NCI-H187 (cell line): ENCODE measurements at regions not wholly inside any gene's neighbourhood (a gene's known extent, or its start where the extent isn't known, plus 50 kb on each side); places are given as distances from the start of the nearest gene placed in this dataset.

ENCODE experiments used
- DNase-seq, 2 experiments: peaks; one replicate each; lab custom pipeline; 2025; lab: John Stamatoyannopoulos, UW

- DNase-seq: no peak
Measured at GRCh38 chr3:76687019-76687418, 352.9 kb upstream of the ROBO2 start.

GRCh38 chr3:76694063-76694462 lies 345.8 kb upstream of the ROBO2 start:
- no peak for DNase-seq

- no peak for DNase-seq
Measured at GRCh38 chr3:76698136-76698706, 341.7 kb upstream of the ROBO2 start.

- DNase-seq: no peak
Measured at GRCh38 chr3:76699846-76700245, 340.1 kb upstream of the ROBO2 start.

- DNase-seq: no peak
Measured at GRCh38 chr3:76700323-76700722, 339.6 kb upstream of the ROBO2 start.

DNA sequence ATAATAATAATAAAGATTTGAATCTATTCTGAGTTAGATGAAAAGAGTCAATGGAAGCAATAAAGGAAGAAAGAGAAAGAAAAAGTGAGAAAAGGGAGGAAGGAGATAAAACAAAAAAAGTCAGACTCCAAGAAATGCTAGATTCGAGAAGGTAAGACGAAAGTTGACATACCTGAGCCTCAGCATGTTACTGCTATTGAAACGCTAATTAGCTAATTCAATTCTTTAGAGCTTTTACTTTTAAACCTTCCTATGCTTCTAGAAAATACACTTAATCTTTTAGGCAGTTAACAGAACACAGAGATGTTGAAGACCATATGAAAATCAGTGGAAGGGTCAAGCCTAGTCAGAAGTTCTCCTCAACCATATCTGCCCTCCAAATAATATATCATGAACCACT lies 337.2 kb upstream of the ROBO2 start:
- no peak for DNase-seq

GRCh38 chr3:76715426-76715825 lies 324.5 kb upstream of the ROBO2 start:
- no peak for DNase-seq

DNA sequence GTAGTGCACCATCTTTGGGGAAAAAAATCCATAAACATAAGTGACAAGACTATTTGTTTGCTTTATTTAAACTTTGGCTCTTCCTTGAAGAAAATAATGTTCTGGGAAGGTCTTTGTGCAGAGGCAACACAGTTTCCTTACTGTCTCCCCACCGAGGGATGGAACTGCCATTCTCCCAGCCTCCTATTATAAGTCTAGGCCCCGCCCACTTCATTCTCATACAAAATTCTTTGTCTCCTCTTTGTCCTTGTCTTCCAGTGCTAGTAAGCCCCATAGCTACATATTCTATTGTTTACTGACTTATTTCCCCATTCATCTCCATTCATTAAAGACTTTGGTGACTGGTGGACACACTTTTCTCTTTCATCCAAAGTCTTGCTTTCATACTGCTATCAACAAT lies 316.5 kb upstream of the ROBO2 start:
- DNase-seq: no peak

GRCh38 chr3:76724075-76724474 lies 315.8 kb upstream of the ROBO2 start:
- no peak for DNase-seq

- no peak for DNase-seq
Measured at GRCh38 chr3:76724706-76725105, 315.2 kb upstream of the ROBO2 start.

- no peak for DNase-seq
Measured at GRCh38 chr3:76726034-76726433, 313.9 kb upstream of the ROBO2 start.

GRCh38 chr3:76728426-76728825 lies 311.5 kb upstream of the ROBO2 start:
- no peak for DNase-seq

DNA sequence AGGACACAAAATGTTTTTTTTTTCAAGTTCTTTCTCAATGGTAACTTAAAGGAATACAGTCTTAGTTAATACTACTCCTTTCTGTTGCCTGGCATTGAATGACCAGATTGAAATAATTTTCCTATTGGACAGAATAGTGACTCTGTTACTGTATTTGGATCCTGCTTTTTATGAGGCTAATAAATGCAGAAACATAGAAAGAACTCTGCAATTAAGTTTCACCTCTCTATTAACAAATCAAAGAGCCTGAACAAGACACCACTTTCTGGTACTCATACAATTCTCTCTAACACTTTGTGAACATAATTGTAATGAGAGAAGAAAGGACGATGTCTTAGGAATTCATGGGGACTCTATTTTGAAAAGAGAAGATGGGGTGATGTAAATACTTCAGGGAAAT lies 308.4 kb upstream of the ROBO2 start:
- DNase-seq: no peak

DNA sequence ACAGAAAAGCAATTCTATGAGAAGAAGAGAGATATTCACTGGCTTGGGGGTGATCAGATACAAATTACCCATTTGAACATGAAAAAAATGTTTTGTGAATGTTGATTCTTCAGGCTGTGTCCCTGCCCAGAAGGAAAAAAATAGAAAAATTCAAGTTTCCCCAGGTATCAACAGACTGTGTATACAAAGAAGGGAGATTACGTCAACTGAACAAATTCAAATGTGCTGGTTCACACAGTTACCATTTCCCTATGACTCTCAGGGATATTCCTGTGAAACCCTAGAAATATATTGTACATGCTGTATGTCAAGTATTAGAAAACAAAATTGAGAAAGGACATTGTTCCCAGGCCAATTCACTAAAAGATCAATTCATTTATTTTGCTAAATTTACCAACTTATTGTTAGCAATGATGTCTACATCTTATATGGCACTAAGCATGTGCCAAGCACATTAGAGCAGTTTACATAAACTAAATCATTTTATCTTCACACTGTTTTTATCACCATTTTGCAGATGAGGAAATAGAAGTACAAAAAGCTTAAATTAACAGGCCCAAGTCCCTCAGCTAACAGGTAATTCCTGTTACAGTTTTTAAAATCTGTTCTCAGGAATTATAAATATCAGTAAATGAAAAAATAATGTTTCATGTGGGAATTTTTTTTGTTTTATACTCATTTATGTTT lies 306.7 kb upstream of the ROBO2 start:
- DNase-seq: no peak

DNA sequence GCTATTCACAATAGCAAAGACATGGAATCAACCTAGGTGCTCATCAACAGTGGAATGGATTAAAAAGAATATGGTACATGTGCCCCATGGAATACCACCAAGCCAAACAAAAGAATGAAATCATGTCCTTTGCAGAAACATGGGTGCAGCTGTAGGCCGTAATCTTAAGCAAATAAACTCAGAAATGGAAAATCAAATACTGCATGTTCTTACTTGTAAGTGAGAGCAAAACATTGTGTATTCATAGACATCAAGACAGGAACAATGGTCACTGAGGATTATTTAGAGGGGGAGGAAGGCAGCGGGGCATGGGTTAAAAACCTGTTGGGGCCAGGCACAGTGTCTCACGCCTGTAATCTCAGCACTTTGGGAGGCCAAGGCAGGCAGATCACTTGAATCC lies 304.7 kb upstream of the ROBO2 start:
- no peak for DNase-seq

DNA sequence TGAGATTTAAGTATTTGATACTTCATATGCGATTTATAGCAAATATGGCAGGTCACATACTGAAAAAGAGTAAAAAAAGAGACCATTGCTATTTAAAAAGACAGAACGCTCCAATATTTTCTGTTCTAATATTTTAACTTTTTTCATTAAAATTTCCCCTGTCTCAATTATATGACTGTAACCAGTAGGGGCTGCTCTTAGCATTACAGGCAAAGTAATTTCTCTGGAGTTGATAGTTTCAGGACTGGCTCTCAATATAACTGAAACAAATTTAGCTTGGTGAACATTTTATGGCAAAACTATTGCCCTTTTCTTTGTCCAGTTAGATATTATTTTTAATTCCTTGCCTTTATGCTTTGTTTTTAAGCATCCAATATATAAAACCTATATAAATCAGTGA lies 286.3 kb upstream of the ROBO2 start:
- DNase-seq: no peak

GRCh38 chr3:76754247-76754646 lies 285.7 kb upstream of the ROBO2 start:
- no peak for DNase-seq

DNA sequence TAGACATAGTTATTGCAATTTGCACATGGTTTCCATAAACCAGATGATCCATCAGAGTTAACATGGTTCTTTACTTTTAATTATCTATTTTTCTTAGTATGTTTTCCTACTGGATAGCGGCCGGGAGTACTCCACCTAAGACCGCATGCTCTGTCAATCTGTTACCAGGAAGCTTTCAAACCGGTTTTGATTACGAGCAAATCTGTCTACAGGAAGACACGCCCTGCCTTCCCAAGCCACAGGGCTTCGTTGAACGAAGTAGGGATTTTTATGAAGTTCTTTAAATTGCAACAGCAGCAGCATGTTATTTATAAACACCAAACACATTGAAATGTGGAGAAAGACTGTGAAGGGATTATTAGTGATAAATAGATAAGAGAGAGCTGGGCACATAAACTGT lies 283.3 kb upstream of the ROBO2 start:
- DNase-seq: no peak

DNA sequence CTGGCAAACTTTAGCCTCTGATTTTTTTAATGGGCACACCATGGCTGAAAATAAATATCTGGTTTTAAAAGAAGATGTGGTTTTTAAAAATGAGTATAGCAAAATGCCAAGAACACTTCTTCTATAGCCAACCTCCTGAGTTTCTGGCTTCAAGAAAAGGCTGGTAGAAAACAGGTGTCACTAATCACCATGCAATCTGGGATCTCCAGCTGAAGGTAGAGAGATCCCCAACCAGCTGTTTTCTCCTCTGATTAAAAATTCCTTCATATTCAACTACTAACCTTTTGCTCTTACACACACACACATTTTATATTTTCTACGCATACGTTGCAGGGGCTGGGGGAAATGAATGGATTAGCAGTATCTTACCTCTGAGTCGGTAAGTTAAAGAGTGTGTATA lies 279.6 kb upstream of the ROBO2 start:
- DNase-seq: no peak

GRCh38 chr3:76765511-76765910 lies 274.4 kb upstream of the ROBO2 start:
- DNase-seq: no peak

- DNase-seq: no peak
Measured at GRCh38 chr3:76768912-76769311, 271.0 kb upstream of the ROBO2 start.

DNA sequence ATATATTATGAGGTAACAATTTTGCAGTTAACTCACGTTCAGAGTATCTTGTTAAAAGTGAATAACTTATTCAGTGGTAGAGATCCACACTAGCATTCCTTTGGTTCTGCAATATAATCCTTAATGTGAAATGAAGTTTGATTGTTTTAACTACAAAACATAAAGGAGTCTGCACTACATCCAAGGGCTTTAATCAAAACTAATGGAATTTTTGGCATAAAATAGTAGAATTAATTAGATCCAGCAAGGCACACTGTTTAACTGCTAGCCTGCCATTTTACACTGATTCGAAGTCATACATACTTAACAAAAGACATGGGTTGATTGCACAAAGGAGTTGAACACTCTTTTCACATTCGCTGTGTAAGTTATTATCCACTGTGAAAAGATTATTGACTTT lies 263.0 kb upstream of the ROBO2 start:
- DNase-seq: no peak

- DNase-seq: no peak
Measured at GRCh38 chr3:76788206-76788605, 251.7 kb upstream of the ROBO2 start.

DNA sequence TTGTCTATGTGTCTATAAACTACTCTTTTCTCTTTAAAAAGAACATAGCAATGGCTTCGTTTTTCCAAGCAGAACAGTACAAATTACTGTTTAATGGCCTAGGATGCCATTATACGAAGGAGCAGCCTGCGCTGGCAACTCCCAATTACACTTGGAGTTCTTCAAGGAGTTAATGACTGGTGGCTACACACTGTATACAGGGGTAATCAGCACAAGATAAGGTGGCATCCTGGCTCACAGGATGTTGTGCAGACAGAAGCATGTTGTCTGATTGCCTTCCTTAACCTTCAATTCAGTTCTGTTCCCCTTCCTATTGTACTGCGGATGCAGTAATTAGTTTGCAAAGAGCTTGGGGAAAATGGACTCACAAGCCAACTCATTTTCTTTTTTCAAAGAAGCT lies 250.7 kb upstream of the ROBO2 start:
- no peak for DNase-seq
